ENCODE measurements at regions not wholly inside any gene's neighbourhood (a gene's known extent, or its start where the extent isn't known, plus 50 kb on each side); places are given as distances from the start of the nearest gene placed in this dataset.

DNA sequence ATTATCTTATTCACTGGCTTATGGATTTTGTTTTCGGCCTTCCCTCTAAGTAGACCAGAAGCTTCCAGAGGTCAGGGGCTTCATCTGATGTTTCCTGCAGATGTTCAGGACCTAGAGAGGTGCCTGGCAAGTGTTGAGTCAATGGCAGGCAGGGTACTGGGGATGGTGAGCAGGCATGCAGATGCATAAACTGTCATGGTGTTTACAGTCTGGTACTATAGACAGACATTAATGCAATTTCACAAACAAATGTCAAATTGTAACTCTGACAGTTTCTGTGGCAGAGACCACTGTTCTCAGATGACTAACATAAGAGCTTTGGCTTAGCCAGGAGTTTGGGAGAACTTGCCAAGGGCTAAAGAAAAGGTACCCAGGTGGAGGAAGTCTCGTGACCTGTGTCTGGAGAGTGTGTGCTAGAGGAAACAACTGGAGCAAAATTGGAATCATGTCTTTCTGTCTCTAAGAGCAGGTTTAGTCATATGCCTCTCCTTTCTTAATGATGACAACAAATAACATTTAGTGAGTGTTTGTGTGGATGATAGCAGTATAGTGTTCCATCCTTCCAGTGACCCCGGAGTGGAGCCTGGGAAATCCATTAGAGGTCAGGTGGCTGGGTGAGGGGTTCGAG lies 53.7 kb upstream of the TRAK1 start:
- no peaks in the 10 kb centered on the region for H3K27me3 Mint-ChIP-seq
- DNase-seq, result no peak
- no peak overlapping the region for H3K27ac Mint-ChIP-seq
- no peaks in the 10 kb centered on the region for H3K9me3 Mint-ChIP-seq
- no peak overlapping the region for H3K4me3 Mint-ChIP-seq
- no peaks in the 10 kb centered on the region for H3K4me1 Mint-ChIP-seq
- peaks cover 8% of the 10 kb centered on the region for H3K36me3 Mint-ChIP-seq
- CTCF ChIA-PET, result interaction anchor here (0.8 to 1.5 kb wide), 2 partner anchors 10 to 12 kb away, joined by 4 read pairs; no protein-coding TSS in a partner anchor

DNA sequence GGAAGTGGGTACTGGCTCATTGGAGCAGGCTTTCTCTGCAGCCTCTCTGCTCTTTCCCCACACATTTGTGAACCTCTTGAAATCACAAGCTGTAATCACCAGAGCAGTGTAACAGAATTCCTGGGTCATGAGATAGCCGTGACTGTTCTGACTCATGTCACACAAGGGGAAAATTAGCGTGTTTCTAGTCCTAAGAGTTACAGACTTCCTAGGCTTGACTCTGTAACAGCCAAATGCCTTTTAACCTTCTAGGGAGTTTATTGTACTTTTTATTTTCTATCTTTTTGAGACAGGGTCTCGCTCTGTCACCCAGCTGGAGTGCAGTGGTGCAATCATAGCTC lies 54.7 kb upstream of the TRAK1 start:
- Mint-ChIP-seq H3K36me3 (peaks cover 8% of the 10 kb centered on the region), H3K4me1 (no peaks in the 10 kb centered on the region), H3K27ac (no peak overlapping the region), H3K9me3 (no peaks in the 10 kb centered on the region), H3K27me3 (no peaks in the 10 kb centered on the region), H3K4me3 (no peak overlapping the region)
- DNase-seq, result no peak
- CTCF ChIA-PET, result interaction anchor here (0.8 to 1.5 kb wide), 2 partner anchors 11 kb away, joined by 4 read pairs; no protein-coding TSS in a partner anchor

DNA sequence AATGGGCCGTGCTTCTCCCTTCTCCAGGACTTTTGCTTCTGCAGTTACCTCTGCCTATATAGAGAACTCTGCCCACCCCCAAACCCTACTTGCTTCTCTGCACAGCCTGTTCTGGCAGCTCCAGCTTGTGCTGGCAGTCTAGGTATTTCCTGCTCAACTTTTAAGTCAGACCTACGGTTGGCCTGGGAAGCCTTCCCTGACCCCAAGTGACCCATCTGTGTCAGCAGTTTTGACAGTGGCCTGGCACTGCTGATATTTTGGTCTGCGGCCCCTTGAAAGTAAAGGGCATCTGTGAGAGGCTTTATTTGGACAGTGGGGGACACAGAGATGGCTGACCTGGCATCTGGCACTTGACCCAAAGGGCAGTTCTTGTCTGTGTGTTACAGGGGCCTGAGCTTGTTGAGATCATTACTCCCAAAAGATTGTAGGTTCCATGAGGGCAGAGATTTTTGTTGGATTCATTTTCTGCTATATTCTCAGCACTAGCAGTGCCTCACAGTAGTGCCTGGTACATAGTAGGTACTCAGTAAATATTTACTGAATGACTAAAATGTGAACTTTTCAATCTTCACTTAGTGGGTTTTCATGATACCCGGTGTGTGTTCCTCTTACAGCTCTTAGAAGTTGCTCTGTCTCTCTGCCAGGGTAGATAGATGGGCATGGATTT lies 55.2 kb upstream of the TRAK1 start:
- H3K9me3 Mint-ChIP-seq, result no peaks in the 10 kb centered on the region
- H3K27ac Mint-ChIP-seq, result no peak overlapping the region
- no peak for DNase-seq
- no peak overlapping the region for H3K4me3 Mint-ChIP-seq
- CTCF ChIA-PET, result interaction anchor here (1.5 kb wide), 1 partner anchor 11 kb away, joined by 4 read pairs; no protein-coding TSS in a partner anchor
- H3K4me1 Mint-ChIP-seq, result no peaks in the 10 kb centered on the region
- no peaks in the 10 kb centered on the region for H3K27me3 Mint-ChIP-seq
- peaks cover 8% of the 10 kb centered on the region for H3K36me3 Mint-ChIP-seq

DNA sequence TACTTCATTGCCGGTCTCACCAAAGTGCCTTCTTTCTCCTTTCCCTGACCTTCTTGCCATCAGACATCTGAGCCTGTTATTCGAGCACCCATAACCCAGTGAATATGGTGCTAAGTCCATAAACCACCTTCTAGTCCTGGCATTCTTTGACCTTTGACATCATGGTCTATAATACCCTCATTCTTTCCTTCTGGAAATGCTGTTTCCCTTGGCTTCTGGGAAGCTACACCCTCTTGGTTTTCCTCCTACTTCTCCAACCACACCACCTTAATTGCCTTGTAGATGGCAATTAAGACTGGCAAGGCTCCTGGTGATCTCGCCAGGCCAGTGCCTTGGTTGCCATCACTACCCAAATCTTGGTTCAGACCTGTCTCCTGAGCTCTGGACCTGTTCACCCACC lies 56.1 kb upstream of the TRAK1 start:
- no peak overlapping the region for H3K27ac Mint-ChIP-seq
- no peaks in the 10 kb centered on the region for H3K9me3 Mint-ChIP-seq
- no peaks in the 10 kb centered on the region for H3K4me1 Mint-ChIP-seq
- H3K4me3 Mint-ChIP-seq, result no peak overlapping the region
- peaks cover 5% of the 10 kb centered on the region for H3K36me3 Mint-ChIP-seq
- H3K27me3 Mint-ChIP-seq, result no peaks in the 10 kb centered on the region
- DNase-seq, result no peak
- CTCF ChIA-PET, result no interaction called here

DNA sequence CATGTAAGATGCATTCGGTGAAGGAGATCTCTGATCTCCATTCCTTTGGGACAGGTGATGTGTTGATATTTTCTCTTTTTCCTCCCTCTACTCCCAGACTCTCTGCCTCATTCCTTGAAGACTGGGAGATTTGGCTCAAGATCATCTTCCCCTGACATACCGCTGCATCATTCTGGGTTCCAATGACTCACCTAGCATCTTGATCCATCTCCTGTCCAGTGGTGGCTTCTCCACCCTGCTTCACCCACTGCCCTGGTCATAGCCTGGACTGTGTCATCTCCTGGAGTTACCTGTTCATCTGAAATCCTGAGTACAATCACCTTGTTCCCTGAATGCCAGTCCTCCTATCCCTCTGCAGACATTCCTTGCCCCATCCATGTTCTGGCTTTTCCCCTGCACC lies 57.4 kb upstream of the TRAK1 start:
- no peak overlapping the region for H3K4me3 Mint-ChIP-seq
- CTCF ChIA-PET, result no interaction called here
- no peak overlapping the region for H3K27ac Mint-ChIP-seq

DNA sequence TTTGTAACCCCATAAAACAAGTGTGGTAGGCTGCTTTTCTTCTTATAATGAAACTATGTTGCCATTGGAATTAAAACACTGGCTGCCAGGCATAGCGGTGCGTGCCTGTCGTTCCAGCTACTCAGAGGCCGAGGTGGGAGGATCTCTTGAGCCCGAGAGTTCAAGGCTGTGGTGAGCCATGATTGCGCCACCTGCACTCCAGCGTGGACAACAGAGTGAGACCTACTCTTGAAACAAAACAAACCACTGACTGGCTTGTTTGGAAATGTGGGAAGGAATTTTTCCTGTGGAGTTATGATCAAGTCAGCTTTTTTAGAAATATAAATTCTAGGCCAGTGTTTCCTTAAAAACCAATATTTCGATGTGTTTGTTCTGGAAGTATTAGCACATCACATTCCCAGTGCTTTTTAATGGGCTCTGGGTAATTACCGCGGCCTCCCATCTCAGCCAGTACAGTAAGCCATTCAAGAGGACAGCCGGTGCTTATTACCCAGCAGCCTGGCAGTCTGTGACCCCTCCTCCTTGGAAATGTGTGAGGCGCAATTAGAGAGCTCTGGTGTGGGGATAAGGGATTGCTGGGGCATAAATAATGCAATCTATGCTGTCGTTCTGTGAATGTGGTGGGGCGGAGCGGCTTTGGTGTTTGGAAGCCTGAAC lies 58.3 kb upstream of the TRAK1 start:
- peaks cover 7% of the 10 kb centered on the region for H3K36me3 Mint-ChIP-seq
- no peak for DNase-seq
- CTCF ChIA-PET, result no interaction called here
- H3K4me1 Mint-ChIP-seq, result no peaks in the 10 kb centered on the region
- no peaks in the 10 kb centered on the region for H3K27me3 Mint-ChIP-seq
- no peak overlapping the region for H3K4me3 Mint-ChIP-seq
- H3K9me3 Mint-ChIP-seq, result no peaks in the 10 kb centered on the region
- no peak overlapping the region for H3K27ac Mint-ChIP-seq

More for the DNA sequence above, 57.4 kb upstream of the TRAK1 start:
- Mint-ChIP-seq H3K4me1 (no peaks in the 10 kb centered on the region), H3K27me3 (no peaks in the 10 kb centered on the region), H3K9me3 (no peaks in the 10 kb centered on the region), H3K36me3 (peaks cover 7% of the 10 kb centered on the region)
- DNase-seq, result no peak

DNA sequence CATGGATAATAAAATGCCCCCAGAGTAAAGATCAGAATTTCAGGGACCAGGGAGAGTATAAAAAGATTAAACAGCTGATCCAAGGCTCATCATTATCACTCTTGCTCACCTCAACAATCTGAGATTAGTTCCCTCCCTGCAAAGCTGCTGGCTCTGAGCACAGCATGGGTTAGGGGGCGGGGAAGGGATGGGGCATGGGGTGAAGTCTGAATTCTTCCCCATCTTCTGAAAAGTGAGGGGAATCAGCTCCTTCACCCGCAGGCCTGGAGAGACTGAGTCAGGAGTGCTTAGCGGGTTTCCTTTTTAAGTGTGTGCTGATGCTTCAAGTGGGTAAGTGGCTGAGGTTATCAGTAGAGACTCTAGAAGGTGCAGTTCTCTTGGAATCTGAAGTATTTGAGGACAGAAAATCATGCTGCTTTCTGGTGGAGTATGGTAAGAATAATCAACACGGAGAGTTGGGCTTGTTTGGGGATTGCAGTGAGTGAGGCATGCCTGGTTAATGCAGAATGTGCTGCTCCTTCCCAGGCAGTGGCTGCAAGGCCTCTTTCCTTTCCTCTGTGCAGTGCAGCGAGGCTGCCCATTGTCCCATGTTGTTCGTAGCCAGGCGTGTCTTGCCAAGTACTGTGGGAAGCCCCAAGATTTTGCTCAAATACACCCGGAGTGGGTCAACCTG lies 59.2 kb upstream of the TRAK1 start:
- Mint-ChIP-seq H3K27ac (no peak overlapping the region), H3K4me1 (no peaks in the 10 kb centered on the region), H3K4me3 (no peak overlapping the region), H3K36me3 (peaks cover 7% of the 10 kb centered on the region), H3K9me3 (no peaks in the 10 kb centered on the region), H3K27me3 (no peaks in the 10 kb centered on the region)
- CTCF ChIA-PET, result no interaction called here
- no peak for DNase-seq

DNA sequence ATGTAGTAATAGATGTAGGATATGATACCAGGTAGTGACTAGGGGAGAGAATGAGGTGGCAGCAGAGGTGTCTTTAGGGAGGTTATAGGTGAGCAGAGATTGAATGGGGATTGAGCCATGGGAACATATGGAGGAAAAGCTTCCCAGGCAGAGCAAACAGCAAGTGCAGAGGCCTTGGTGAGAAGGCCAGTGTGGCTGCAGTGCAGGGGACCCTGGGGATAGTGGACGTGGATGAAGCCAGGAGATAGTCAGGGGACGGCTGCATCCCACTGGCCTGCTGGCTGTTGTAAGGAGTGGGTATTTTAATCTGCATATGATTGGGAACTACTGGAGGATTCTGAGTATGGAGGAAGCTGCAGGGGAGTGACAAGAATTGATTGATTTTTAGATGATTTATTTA lies 62.7 kb upstream of the TRAK1 start:
- Mint-ChIP-seq H3K4me3 (no peak overlapping the region), H3K4me1 (peaks cover 24% of the 10 kb centered on the region), H3K27me3 (no peaks in the 10 kb centered on the region), H3K9me3 (no peaks in the 10 kb centered on the region), H3K27ac (no peak overlapping the region), H3K36me3 (peaks cover 2% of the 10 kb centered on the region)
- CTCF ChIA-PET, result no interaction called here
- no peak for DNase-seq

DNA sequence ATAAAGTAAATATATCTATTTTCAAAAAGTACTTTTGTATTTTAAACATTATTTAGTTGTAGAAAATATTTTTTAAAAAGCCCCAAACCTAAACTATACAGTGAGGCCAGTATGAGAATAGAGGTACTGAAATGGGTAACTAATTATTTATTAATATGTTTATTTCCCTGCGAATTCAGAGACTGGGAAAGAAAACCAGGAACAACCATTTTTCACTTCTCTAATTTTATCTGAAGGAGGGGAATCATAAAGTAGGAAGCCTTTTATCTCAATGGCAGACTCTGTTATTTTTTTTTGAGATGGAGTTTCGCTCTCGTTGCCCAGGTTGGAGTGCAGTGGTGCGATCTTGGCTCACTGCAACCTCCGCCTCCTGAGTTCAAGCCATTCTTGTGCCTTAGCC lies 63.6 kb upstream of the TRAK1 start:
- CTCF ChIA-PET, result no interaction called here
- DNase-seq, result no peak
- H3K9me3 Mint-ChIP-seq, result no peaks in the 10 kb centered on the region
- no peak overlapping the region for H3K4me3 Mint-ChIP-seq
- peaks cover 4% of the 10 kb centered on the region for H3K36me3 Mint-ChIP-seq
- peaks cover 29% of the 10 kb centered on the region for H3K4me1 Mint-ChIP-seq
- no peaks in the 10 kb centered on the region for H3K27me3 Mint-ChIP-seq
- H3K27ac Mint-ChIP-seq, result no peak overlapping the region

DNA sequence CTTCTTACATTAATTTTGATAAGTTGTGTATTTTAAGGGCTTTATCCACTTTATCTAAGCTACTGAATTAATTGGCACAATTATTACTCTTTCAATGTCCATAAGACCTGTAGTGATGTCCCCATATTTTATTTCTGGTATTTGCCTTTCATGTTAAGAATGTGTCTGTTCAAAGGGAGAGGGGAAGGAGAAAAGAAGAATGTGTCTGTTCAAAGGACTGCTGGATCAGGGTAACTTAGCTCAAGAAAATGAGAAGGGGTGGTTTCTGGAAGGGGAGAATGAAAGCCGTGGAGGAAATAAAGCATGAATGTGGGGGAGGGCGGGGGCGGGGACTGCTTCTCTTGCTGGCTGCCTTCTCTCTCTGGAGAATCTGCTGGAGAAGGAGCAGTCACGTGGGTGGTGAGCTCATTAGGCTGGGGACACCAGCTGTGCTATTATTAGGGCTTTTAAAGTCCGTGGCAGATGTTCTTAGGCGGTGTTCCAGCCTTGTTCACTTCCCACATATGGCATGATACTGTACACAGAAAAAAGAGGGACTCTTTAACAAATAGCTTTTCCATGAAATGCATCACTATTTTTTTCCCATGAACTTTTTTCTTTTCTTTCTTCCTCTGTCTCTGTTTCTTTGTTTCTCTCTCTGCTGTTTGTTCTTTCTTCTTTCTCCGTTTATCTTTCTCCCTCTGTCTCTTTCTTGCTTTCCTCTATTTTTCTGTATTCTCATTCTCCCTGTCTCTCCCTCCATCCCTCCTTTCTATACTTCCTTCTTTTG lies 63.7 kb upstream of the ULK4 start:
- DNase-seq, result no peak
- no peaks in the 10 kb centered on the region for H3K9me3 Mint-ChIP-seq
- CTCF ChIA-PET, result interaction anchor here (0.6 to 1.3 kb wide), 3 partner anchors 11 to 1488 kb away, joined by 3 to 4 read pairs (median 3); no protein-coding TSS in a partner anchor
- H3K27me3 Mint-ChIP-seq, result no peaks in the 10 kb centered on the region
- no peak overlapping the region for H3K4me3 Mint-ChIP-seq
- H3K4me1 Mint-ChIP-seq, result peaks cover 31% of the 10 kb centered on the region
- H3K27ac Mint-ChIP-seq, result no peak overlapping the region
- H3K36me3 Mint-ChIP-seq, result peaks cover 4% of the 10 kb centered on the region

DNA sequence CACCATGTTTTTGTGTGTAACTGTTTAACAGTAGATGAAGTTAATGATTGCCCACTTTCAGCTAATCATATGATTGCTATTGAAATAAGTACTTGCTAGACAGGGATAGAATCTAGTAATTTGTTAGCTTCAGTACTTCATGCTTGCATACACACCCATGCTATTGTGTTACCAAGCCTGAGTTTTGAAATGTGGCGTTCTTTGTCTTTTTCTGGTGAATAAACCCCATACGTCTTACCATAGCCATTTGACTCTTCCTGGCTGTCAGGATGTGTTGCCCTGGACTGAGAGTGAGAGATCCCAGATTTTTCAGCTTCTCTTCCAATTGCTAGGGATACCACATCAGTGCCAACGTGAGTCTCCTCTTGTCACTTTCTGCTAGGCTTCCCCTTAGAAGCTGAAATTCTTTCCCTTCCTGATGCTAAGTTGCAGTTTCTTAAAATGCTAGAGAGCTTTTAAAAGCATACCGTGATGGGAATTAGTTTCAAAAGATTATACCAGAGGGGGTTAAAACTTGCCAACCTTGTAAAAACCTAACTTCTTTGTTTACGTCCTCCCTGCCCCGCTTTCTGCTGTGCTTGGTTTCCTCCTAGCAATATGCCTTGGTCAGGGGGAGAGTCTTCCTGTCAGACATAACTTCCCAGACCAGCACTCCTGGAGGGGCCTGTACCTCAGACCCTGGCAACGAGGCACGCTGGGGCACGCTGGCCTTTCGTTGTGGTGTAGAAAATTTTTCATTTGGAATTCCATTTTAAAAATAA lies 62.9 kb upstream of the ULK4 start:
- Mint-ChIP-seq H3K27ac (no peak overlapping the region), H3K4me1 (peaks cover 34% of the 10 kb centered on the region), H3K9me3 (no peaks in the 10 kb centered on the region), H3K36me3 (peaks cover 4% of the 10 kb centered on the region), H3K27me3 (no peaks in the 10 kb centered on the region), H3K4me3 (no peak overlapping the region)
- CTCF ChIA-PET, result interaction anchor here (0.8 to 1.3 kb wide), 2 partner anchors 12 to 77 kb away, joined by 3 to 4 read pairs; no protein-coding TSS in a partner anchor
- no peak for DNase-seq

DNA sequence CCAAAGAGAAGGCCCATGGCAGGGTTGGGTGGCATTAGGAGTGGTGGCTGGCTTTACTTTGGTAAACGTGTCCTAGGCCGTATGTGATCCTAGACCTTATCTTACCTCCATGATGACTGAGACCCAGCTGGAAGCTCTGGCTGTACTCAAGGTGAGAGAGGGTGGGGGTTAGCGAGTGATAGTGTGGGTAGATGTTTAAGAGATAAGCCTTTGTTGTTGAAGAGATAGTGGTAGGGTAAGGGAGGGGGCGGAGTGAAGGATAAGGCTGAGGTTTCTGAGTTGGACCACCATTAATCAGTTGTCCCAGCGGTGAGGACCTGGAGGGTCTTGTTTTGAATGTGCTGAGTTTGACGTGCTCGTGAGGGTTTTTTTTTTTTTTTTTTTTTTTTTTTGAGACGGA lies 61.5 kb upstream of the ULK4 start:
- Mint-ChIP-seq H3K27ac (no peak overlapping the region), H3K4me1 (peaks cover 34% of the 10 kb centered on the region), H3K36me3 (peaks cover 2% of the 10 kb centered on the region), H3K27me3 (no peaks in the 10 kb centered on the region), H3K4me3 (no peak overlapping the region), H3K9me3 (no peaks in the 10 kb centered on the region)
- CTCF ChIA-PET, result no interaction called here
- no peak for DNase-seq

DNA sequence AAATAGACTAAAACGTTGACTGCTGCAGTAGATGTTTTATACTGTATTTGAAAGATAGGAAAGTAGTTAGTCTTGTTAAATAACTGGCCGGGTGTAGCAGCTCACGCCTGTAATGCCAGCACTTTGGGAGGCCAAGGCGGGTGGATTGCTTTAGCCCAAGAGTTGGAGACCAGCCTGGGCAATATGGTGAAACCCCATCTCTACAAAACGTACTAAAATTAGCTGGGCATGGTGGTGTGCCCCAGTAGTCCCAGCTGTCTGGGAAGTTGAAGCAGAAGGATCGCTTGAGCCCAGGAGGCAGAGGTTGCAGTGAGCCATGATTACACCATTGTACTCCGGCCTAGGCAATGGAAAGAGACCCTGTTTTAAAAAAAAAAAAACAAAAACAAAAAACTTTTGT lies 60.5 kb upstream of the ULK4 start:
- Mint-ChIP-seq H3K9me3 (no peaks in the 10 kb centered on the region), H3K4me3 (no peak overlapping the region), H3K4me1 (peaks cover 34% of the 10 kb centered on the region), H3K36me3 (peaks cover 2% of the 10 kb centered on the region), H3K27me3 (no peaks in the 10 kb centered on the region), H3K27ac (no peak overlapping the region)
- no peak for DNase-seq
- CTCF ChIA-PET, result no interaction called here

Data from activated naive CD4-positive, alpha-beta T cell treated with anti-CD3 and anti-CD28 coated beads, Interleukin-2, amount 10 ng/mL, durations not matched to agents 7 days and 5 days (primary cell).